ENCODE measurements at regions not wholly inside any gene's neighbourhood (a gene's known extent, or its start where the extent isn't known, plus 50 kb on each side); places are given as distances from the start of the nearest gene placed in this dataset.

GRCh38 chr15:99472416-99473145, 93.2 kb upstream of the MEF2A start:
- TF ChIP-seq CTCF (IDR thresholded peaks at IDR 0.05; ENCODE audit: low read length) (no peak), EZH2phosphoT487 (IDR thresholded peaks at IDR 0.05; ENCODE audit: low read length) (no peak)

All from MM.1S (cell line).